ENCODE measurements at regions not wholly inside any gene's neighbourhood (a gene's known extent, or its start where the extent isn't known, plus 50 kb on each side); places are given as distances from the start of the nearest gene placed in this dataset.

DNA sequence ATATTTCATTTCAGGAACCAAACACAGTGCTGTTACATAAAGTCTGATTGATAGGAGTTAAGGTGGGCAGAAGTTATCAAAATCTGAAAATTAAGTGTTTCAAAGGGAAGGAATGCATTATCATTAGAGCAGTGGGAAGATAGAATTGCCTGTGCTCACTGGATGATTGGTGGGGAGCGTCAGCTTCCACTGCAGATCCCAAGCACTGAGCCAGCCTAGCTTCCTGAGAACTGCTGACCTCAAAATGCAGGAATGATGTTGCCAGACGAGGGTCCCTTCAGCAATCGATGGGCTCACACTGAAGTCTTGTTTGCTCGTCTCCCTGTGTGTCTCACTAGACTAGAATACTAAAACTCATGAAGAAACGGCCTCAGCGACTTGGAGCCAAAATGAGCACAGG lies 110.0 kb upstream of the PHACTR1 start:
- Histone ChIP-seq H2AFZ (ENCODE audit: low read depth, low read length) (no peak overlapping the region), H3K36me3 (ENCODE audit: insufficient read depth, low read length) (no peaks in the 10 kb centered on the region), H3F3A (ENCODE audit: insufficient read depth, low read length, poor library complexity, severe bottlenecking) (no peaks in the 10 kb centered on the region), H3K79me2 (replicated peaks; ENCODE audit: insufficient read depth, low read length) (no peaks in the 10 kb centered on the region), H3K9me3 (ENCODE audit: low read length) (no peaks in the 10 kb centered on the region), H3K27me3 (ENCODE audit: insufficient read depth, low read depth, low read length) (no peaks in the 10 kb centered on the region), H4K20me1 (ENCODE audit: insufficient read depth) (no peaks in the 10 kb centered on the region), H3K27ac (ENCODE audit: low read length) (no peak overlapping the region), H3K4me3 (ENCODE audit: low read length) (no peak overlapping the region), H3K9me2 (ENCODE audit: insufficient read depth, low read length) (no peaks in the 10 kb centered on the region), H3K9ac (ENCODE audit: low read length) (no peak overlapping the region), H3K4me2 (ENCODE audit: low read length) (no peak overlapping the region)
- no peak for TF ChIP-seq REST (IDR thresholded peaks at IDR 0.05; ENCODE audit: borderline replicate concordance)
- no peak for TF ChIP-seq POLR2AphosphoS5 (IDR thresholded peaks at IDR 0.05)
- no peak for TF ChIP-seq SMC3 (conservative IDR thresholded peaks at IDR 0.05; ENCODE audit: poor library complexity)
- no peak for TF ChIP-seq TAF1 (IDR thresholded peaks at IDR 0.05; ENCODE audit: low read depth)
- TF ChIP-seq CTCF (IDR thresholded peaks at IDR 0.05; ENCODE audit: poor library complexity, severe bottlenecking): no peak

- H3K9me3 ChIP-seq (ENCODE audit: low read length): no peaks in the 10 kb centered on the region
- H2AFZ ChIP-seq (ENCODE audit: low read depth, low read length): no peak overlapping the region
- no peaks in the 10 kb centered on the region for H3K79me2 ChIP-seq (replicated peaks; ENCODE audit: insufficient read depth, low read length)
- H3K27ac ChIP-seq (ENCODE audit: low read length): no peak overlapping the region
- no peaks in the 10 kb centered on the region for H4K20me1 ChIP-seq (ENCODE audit: insufficient read depth)
- no peaks in the 10 kb centered on the region for H3K27me3 ChIP-seq (ENCODE audit: insufficient read depth, low read depth, low read length)
- H3K36me3 ChIP-seq (ENCODE audit: insufficient read depth, low read length): no peaks in the 10 kb centered on the region
- no peaks in the 10 kb centered on the region for H3F3A ChIP-seq (ENCODE audit: insufficient read depth, low read length, poor library complexity, severe bottlenecking)
- H3K4me3 ChIP-seq (ENCODE audit: low read length): no peak overlapping the region
- H3K9me2 ChIP-seq (ENCODE audit: insufficient read depth, low read length): no peaks in the 10 kb centered on the region
- TF ChIP-seq REST (IDR thresholded peaks at IDR 0.05; ENCODE audit: borderline replicate concordance) (no peak), POLR2AphosphoS5 (IDR thresholded peaks at IDR 0.05) (no peak), EZH2 (IDR thresholded peaks at IDR 0.05; ENCODE audit: borderline replicate concordance, insufficient read depth, low read length, poor library complexity, severe bottlenecking) (no peak), MXI1 (conservative IDR thresholded peaks at IDR 0.05; ENCODE audit: poor library complexity, severe bottlenecking) (no peak), CTCF (IDR thresholded peaks at IDR 0.05; ENCODE audit: poor library complexity, severe bottlenecking) (no peak), SMC3 (conservative IDR thresholded peaks at IDR 0.05; ENCODE audit: poor library complexity) (no peak), TAF1 (IDR thresholded peaks at IDR 0.05; ENCODE audit: low read depth) (no peak), RAD21 (conservative IDR thresholded peaks at IDR 0.05) (no peak), EP300 (conservative IDR thresholded peaks at IDR 0.05; ENCODE audit: poor library complexity, severe bottlenecking) (no peak)
- no peak overlapping the region for H3K9ac ChIP-seq (ENCODE audit: low read length)
- H3K4me2 ChIP-seq (ENCODE audit: low read length): no peak overlapping the region
Measured at GRCh38 chr6:12608016-12608860, 108.3 kb upstream of the PHACTR1 start.
